ENCODE measurements at regions not wholly inside any gene's neighbourhood (a gene's known extent, or its start where the extent isn't known, plus 50 kb on each side); places are given as distances from the start of the nearest gene placed in this dataset.
"Not testable (repeated sequence)": the region's sequence is repeated elsewhere in the genome, so short reads cannot be mapped to it uniquely, and the experiment has no call there.

DNA sequence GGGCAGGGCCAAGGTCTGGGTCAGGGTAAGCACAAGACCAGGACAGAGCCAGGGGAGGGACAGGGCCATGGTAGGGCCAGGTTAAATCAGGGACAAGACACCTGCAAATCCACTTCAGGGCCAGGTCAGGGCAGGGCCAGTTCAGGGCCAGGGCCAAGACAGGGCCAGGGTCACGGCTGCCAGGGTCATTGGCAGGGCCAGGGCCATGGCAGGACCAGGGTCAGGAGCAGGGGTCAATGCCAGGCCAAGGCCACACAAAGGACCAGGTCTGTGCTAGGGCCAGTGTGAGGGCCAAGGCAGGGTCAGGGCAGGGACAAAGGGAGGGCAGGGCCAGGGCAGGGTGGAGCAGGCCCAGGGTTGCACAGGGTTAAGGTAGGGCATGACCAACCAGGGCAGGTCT lies 399.2 kb downstream of the GOLGA6L6 start:
- not testable (repeated sequence) for DNase-seq, H3K4me3 Mint-ChIP-seq, ATAC-seq, H3K9me3 Mint-ChIP-seq, H3K27me3 Mint-ChIP-seq, H3K4me1 Mint-ChIP-seq, H3K27ac Mint-ChIP-seq

DNA sequence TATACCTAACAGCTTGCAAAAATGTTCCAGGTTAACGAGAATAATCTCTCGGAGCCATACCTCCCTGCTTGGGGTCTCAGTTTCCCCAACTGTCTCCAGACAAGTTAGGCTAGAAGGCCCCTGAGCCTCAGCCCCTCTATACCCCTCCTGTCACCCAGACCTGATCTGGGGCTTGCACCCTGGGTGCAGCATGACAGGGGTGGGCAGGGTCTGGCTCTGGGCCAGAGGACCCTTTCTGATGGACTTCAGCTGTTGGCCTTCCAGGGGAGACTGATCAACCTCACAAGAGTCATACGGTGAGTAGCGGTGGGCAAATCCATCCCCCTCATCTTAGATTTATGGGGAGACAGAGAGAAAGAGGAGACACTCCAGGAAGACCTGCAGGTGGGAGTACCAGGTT lies 416.9 kb downstream of the GOLGA6L6 start:
- not testable (repeated sequence) for ATAC-seq, H3K4me1 Mint-ChIP-seq, H3K27ac Mint-ChIP-seq, H3K9me3 Mint-ChIP-seq, H3K4me3 Mint-ChIP-seq, DNase-seq, H3K27me3 Mint-ChIP-seq

DNA sequence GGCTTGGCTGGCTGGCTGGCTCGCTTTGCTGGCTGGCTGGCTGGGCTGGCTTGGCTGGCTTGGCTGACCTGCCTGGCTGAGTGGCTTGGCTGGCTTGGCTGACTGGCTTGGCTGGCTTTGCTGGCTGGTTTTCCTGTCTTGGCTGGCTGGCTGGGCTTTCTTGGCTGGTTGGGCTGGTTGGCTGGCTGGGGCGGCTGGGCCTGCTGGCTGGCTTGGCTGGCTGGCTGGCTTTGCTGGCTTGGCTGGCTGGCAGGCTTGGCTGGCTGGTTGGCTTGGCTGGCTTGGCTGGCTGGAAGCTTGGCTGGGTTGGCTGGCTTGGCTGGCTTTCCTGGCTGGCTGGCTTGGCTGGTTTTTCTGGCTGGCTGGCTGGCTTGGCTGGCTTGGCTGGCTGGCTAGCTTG lies 435.6 kb downstream of the GOLGA6L6 start:
- ATAC-seq (no peak), DNase-seq (no peak)
- no peaks in the 10 kb centered on the region for H3K9me3 Mint-ChIP-seq
- no peak overlapping the region for H3K4me3 Mint-ChIP-seq
- H3K27ac Mint-ChIP-seq = no peak overlapping the region
- H3K27me3 Mint-ChIP-seq = no peaks in the 10 kb centered on the region
- H3K4me1 Mint-ChIP-seq = no peaks in the 10 kb centered on the region

DNA sequence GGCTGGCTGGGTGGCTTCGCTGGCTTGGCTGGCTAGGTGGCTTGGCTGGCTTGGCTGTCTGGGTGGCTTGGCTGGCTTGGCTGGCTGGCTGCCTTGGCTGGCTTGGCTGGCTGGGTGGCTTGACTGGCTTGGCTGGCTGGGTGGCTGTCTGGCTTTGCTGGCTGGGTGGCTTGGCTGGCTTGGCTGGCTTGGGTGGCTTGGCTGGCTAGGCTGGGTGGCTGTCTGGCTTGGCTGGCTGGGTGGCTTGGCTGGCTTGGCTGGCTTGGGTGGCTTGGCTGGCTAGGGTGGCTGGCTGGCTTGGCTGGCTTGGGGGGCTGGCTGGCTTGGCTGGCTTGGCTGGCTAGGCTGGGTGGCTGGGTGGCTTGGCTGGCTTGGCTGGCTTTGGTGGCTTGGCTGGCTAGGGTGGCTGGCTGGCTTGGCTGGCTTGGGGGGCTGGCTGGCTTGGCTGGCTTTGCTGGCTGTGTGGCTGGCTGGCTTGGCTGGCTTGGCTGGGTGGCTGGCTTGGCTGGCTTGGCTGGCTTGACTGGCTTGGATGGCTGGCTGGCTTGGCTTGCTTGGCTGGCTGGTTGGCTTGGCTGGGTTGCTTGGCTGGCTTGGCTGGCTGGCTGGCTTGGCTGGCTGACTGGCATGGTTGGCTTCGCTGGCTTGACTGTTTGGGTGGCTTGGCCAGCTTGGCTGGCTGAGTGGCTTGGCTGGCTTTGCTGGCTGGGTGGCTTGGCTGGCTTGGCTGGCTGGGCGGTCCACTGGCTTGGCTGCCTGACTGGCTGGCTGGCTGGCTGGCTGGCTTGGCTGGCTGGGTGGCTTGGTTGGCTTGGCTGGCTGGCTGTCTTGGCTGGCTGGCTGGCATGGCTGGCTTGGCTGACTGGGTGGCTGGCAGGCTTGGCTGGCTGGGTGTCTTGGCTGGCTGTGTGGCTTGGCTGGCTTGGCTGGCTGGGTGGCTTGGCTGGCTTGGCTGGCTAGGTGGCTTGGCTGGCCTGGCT lies 436.3 kb downstream of the GOLGA6L6 start:
- H3K27me3 Mint-ChIP-seq, ATAC-seq, H3K27ac Mint-ChIP-seq, H3K9me3 Mint-ChIP-seq, H3K4me3 Mint-ChIP-seq, H3K4me1 Mint-ChIP-seq, DNase-seq: not testable (repeated sequence)

DNA sequence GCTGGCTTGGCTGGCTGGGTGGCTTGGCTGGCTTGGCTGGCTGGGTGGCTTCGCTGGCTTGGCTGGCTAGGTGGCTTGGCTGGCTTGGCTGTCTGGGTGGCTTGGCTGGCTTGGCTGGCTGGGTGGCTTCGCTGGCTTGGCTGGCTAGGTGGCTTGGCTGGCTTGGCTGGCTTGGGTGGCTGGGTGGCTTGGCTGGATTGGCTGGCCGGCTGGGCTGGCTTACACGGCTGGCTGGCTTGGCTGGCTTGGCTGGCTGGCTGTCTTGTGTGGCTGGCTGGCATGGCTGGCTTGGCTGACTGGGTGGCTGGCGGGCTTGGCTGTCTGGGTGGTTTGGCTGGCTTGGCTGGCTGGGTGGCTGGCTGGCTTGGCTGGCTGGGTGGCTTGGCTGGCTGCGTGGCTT lies 437.0 kb downstream of the GOLGA6L6 start:
- not testable (repeated sequence) for H3K9me3 Mint-ChIP-seq, H3K4me3 Mint-ChIP-seq, H3K4me1 Mint-ChIP-seq, ATAC-seq, H3K27me3 Mint-ChIP-seq, H3K27ac Mint-ChIP-seq
- DNase-seq = peak in 1 of 2 donors; percentile 10

DNA sequence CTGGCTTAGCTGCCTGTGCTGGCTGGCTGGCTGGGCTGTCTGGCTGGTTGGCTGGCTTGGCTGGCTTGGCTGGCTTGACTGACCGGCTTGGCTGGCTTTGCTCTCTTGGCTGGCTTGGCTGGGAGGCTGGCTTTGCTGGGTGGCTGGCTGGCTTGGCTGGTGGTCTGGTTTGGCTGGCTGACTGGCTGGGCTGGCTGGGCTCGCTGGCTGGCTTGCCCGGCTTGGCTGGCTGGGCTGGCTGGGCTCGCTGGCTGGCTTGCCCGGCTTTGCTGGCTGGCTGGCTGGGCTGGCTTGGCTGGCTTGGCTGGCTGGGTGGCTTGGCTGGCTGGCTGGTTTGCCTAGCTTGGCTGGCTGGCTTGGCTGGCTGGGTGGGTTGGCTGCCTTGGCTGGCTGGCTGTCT lies 438.7 kb downstream of the GOLGA6L6 start:
- H3K27me3 Mint-ChIP-seq, ATAC-seq, H3K4me1 Mint-ChIP-seq, H3K4me3 Mint-ChIP-seq, H3K9me3 Mint-ChIP-seq, H3K27ac Mint-ChIP-seq: not testable (repeated sequence)
- DNase-seq = peak in 1 of 2 donors; percentile 5

DNA sequence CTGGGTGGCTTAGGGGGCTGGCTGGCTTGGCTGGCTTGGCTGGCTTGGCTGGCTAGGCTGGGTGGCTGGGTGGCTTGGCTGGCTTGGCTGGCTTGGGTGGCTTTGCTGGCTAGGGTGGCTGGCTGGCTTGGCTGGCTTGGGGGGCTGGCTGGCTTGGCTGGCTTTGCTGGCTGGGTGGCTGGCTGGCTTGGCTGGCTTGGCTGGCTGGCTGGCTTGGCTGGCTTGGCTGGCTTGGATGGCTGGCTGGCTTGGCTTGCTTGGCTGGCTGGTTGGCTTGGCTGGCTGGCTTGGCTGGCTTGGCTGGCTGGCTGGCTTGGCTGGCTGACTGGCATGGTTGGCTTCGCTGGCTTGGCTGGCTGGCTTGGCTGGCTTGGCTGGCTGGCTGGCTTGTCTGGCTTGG lies 439.4 kb downstream of the GOLGA6L6 start:
- not testable (repeated sequence) for H3K4me1 Mint-ChIP-seq, ATAC-seq, H3K4me3 Mint-ChIP-seq, H3K27me3 Mint-ChIP-seq, H3K9me3 Mint-ChIP-seq, H3K27ac Mint-ChIP-seq
- peak in 1 of 2 donors; percentile 11 for DNase-seq

DNA sequence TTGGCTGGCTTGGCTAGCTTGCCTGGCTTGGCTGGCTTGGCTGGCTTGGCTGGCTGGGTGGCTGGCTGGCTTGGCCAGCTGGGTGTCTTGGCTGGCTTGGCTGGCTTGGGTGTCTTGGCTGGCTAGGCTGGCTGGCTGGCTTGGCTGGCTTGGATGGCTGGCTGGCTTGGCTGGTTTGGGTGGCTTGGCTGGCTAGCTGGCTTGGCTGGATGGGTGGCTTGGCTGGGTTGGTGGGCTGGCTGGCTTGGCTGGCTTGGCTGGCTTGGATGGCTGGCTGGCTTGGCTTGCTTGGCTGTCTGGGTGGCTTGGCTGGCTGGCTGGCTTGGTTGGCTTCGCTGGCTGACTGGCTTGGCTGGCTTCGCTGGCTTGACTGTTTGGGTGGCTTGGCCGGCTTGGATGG lies 440.3 kb downstream of the GOLGA6L6 start:
- H3K27me3 Mint-ChIP-seq, DNase-seq, H3K9me3 Mint-ChIP-seq, H3K27ac Mint-ChIP-seq, H3K4me3 Mint-ChIP-seq, H3K4me1 Mint-ChIP-seq, ATAC-seq: not testable (repeated sequence)

DNA sequence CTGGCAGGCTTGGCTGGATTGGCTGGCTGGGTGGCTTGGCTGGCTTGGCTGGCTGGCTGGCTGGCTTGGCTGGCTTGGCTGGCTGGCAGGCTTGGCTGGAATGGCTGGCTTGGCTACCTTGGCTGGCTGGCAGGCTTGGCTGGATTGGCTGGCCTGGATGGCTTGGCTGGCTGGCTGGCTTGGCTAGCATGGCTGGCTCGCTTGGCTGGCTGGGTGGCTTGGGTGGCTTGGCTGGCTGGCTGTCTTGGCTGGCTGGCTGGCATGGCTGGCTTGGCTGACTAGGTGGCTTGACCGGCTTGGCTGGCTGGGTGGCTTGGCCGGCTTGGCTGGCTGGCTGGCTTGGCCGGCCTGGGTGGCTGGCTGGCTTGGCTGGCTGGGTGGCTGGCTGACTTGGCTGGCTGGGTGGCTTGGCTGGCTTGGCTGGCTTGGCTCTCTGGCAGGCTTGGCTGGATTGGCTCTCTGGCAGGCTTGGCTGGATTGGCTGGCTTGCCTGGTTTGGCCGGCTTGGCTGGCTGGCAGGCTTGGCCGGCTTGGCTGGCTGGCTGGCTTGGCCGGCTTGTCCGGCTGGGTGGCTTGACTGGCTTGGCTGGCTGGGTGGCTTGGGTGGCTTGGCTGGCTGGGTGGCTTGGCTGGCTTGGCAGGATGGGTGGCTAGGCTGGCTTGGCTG lies 440.9 kb downstream of the GOLGA6L6 start:
- DNase-seq, H3K4me1 Mint-ChIP-seq, H3K4me3 Mint-ChIP-seq, H3K27me3 Mint-ChIP-seq, H3K9me3 Mint-ChIP-seq, ATAC-seq, H3K27ac Mint-ChIP-seq: not testable (repeated sequence)

DNA sequence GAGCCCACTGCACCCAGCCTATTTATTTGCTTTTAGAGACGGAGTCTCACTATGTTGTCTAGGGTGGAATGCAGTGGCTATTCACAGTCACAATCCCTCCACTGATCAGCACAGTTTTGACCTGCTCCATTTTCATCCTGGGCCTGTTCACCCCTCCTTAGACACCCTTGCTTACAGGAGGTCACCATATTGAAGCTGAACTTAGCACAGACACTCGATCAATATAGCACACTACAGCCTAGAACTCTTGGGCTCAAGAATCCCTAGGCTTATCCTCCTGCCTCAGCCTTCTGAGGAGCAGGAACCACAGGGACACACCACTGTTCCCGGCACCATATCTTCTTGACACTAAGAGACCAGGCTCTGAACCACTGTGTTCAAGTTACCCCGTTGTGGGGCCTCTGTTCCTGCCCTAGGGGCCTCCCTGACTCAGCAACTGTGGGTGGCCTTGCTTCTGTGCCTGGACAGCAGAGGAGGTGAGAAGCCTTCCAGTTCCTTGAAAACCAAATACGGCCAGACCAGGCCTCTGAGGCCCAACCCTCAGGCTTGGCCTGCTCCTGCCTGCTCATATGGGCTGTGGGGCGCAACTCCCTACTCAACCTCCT lies 445.8 kb downstream of the GOLGA6L6 start:
- not testable (repeated sequence) for DNase-seq, H3K4me3 Mint-ChIP-seq, H3K9me3 Mint-ChIP-seq, H3K27ac Mint-ChIP-seq, H3K4me1 Mint-ChIP-seq, ATAC-seq, H3K27me3 Mint-ChIP-seq

DNA sequence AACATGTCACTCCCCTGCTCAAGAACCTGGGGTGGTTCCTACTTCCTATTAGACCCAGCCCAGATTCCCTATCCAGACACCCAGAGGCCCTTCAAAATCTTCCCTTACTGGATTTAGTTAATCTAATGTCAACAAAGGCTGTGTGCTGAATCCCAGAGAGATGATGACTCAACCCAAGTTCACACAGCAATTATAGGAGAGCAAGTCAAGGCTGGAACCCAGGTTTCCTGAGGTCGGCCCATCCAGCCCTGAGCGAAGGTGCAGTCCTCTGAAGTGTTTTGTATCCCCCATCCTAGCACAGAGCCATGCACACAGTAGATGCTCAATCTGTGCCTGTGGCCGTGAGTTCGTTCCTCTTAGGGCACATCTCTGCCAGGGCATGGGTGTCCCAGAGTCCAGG lies 452.1 kb downstream of the GOLGA6L6 start:
- DNase-seq, H3K27ac Mint-ChIP-seq, H3K9me3 Mint-ChIP-seq, H3K4me3 Mint-ChIP-seq, H3K27me3 Mint-ChIP-seq, H3K4me1 Mint-ChIP-seq, ATAC-seq: not testable (repeated sequence)

DNA sequence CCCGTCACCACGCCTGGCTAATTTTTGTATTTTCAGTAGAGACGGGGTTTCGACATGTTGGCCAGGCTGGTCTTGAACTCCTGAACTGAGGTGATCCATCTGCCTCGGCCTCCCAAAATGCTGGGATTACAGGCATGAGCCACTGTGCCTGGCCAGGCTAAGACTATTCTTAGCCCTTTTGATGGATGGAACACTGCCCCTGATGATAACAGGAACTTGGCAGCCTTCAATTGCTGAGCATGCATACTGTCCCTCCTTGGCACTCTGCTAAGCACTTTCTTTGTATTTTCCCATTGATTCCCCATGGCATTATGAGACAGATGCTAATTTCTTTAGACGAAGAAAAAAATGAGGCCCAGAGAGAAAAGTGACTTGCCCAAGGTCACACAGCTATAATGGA lies 457.6 kb downstream of the GOLGA6L6 start:
- not testable (repeated sequence) for DNase-seq, ATAC-seq, H3K4me1 Mint-ChIP-seq, H3K27ac Mint-ChIP-seq, H3K9me3 Mint-ChIP-seq, H3K4me3 Mint-ChIP-seq, H3K27me3 Mint-ChIP-seq

DNA sequence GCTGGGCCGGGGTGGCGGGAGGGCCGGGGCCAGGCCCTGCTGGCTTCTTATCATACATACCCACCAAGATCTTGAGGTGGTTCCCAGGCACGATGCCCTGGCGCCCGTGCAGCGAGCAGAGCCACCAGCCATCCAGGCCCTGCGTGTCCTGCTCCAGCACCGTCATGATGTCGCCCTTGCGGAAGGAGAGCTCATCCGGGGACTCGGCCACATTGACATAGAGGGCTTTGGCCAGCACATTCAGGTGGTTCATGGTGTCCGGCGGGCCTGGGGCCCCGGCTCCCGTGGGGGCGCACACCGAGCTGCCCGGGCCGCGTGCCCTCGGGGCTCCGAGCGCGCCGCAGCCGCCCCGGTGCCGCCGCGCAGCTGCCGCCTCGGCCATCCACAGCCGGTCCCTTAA lies 467.5 kb downstream of the GOLGA6L6 start:
- H3K4me1 Mint-ChIP-seq, H3K27ac Mint-ChIP-seq, H3K4me3 Mint-ChIP-seq, H3K9me3 Mint-ChIP-seq, H3K27me3 Mint-ChIP-seq, DNase-seq, ATAC-seq: not testable (repeated sequence)

DNA sequence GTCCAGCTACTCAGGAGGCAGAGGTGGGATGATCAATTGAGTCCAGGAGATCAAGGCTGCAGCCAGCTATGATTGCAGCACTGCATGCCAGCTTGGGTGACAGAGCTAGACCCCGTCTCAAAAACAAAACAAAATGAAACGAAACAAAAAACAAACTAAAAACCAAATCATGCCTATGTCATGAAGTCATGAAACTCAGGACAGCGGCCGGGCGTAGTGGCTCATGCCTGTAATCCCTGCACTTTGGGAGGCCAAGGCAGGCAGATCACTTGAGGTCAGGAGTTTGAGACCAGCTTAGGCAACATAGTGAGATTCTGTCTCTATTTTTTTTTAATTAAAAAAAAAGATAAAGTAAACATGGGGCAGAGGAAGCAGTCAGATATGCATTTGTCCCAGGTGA lies 472.6 kb downstream of the GOLGA6L6 start:
- H3K27me3 Mint-ChIP-seq, H3K4me1 Mint-ChIP-seq, H3K27ac Mint-ChIP-seq, DNase-seq, ATAC-seq, H3K9me3 Mint-ChIP-seq, H3K4me3 Mint-ChIP-seq: not testable (repeated sequence)

DNA sequence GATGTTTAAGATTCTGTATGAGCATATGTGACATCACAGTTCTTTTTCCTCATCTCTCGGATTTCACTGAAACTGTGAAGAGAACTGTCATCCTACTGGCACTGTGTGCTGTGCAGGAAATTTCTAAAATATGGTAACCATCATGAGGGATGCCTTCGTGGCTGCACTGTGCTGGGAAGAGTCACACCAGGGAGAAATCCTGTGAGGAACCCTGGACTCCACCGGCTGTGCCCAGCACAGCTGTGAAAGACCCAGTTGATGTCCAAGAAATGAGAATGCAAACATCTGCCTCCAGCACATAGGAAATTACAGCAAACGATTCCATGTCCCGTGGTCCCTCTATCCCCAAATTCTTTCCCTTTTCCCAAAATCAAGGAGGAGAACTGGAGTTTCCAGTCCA lies 475.4 kb downstream of the GOLGA6L6 start:
- not testable (repeated sequence) for H3K4me3 Mint-ChIP-seq

DNA sequence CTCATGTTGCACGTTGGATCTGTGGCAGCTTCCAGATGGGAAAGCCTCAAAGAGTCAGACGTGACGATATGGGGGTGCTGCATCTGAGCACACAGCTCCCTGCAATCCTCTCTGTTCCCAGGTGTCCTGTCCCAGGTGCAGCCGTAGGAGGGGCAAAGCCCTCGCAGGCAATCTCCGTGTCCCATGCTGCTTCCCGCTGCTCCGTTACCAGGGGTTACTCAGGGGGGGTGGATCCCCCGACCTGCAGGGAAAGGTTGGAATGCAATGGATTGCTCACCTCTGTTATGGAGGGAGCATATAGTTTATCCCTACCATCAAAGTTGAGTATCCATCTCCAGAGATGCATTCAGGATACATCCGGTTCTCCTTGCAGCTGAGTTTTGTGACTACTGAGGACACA lies 476.1 kb downstream of the GOLGA6L6 start:
- not testable (repeated sequence) for H3K9me3 Mint-ChIP-seq, DNase-seq, H3K27ac Mint-ChIP-seq, ATAC-seq, H3K4me3 Mint-ChIP-seq, H3K4me1 Mint-ChIP-seq, H3K27me3 Mint-ChIP-seq

More for the DNA sequence above, 475.4 kb downstream of the GOLGA6L6 start:
- H3K4me1 Mint-ChIP-seq, ATAC-seq, H3K27me3 Mint-ChIP-seq, H3K9me3 Mint-ChIP-seq, DNase-seq, H3K27ac Mint-ChIP-seq: not testable (repeated sequence)

All from stimulated activated naive CD8-positive, alpha-beta T cell treated with anti-CD3 and anti-CD28 coated beads, Interleukin-15, amount 100 ng/mL, for 72 hours (primary cell).